ENCODE measurements at regions not wholly inside any gene's neighbourhood (a gene's known extent, or its start where the extent isn't known, plus 50 kb on each side); places are given as distances from the start of the nearest gene placed in this dataset.

DNA sequence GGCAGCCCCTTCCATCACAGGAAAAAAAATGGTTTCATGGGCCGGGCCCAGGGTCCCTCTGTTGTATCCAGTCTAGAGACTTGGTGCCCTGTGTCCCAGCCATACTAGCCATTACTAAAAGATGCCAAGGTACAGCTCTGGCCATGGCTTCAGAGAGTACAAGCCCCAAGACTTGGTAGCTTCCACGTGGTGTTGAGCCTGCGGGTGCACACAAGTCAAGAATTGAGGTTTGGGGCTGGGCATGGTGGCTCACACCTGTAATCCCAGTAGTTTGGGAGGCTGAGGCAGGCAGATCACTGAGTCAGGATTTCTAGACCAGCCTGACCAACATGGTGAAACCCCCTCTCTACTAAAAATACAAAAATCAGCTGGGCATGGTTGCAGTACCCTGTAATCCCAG is 214.3 kb downstream of the LIG4 start:
- H3K27me3 ChIP-seq = no peaks in the 10 kb centered on the region
- TF ChIP-seq POLR2A (IDR thresholded peaks at IDR 0.05; ENCODE audit: low read depth) (no peak), EP300 (IDR thresholded peaks at IDR 0.05) (no peak), POLR2AphosphoS5 (IDR thresholded peaks at IDR 0.05) (no peak)
- TF ChIP-seq, protein P1, sequence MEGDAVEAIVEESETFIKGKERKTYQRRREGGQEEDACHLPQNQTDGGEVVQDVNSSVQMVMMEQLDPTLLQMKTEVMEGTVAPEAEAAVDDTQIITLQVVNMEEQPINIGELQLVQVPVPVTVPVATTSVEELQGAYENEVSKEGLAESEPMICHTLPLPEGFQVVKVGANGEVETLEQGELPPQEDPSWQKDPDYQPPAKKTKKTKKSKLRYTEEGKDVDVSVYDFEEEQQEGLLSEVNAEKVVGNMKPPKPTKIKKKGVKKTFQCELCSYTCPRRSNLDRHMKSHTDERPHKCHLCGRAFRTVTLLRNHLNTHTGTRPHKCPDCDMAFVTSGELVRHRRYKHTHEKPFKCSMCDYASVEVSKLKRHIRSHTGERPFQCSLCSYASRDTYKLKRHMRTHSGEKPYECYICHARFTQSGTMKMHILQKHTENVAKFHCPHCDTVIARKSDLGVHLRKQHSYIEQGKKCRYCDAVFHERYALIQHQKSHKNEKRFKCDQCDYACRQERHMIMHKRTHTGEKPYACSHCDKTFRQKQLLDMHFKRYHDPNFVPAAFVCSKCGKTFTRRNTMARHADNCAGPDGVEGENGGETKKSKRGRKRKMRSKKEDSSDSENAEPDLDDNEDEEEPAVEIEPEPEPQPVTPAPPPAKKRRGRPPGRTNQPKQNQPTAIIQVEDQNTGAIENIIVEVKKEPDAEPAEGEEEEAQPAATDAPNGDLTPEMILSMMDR (IDR thresholded peaks at IDR 0.05) = no peak
- no peak overlapping the region for H3K27ac ChIP-seq (replicated peaks in 1 of 4)
- no peak for DNase-seq (ENCODE audit: extremely low spot score)
- H3K36me3 ChIP-seq = no peaks in the 10 kb centered on the region
- peaks cover 0 to 4% (median 0%) of the 10 kb centered on the region in 4 donors for H3K9me3 ChIP-seq
- no peaks in the 10 kb centered on the region for H3K4me1 ChIP-seq
- WGBS = 84% methylated on average over 3 of the region's 3 CpGs
- intact Hi-C loops (cut with DNase I) = no loop called here
- no peak overlapping the region for H3K4me3 ChIP-seq

- no peak for DNase-seq (ENCODE audit: extremely low spot score)
- intact Hi-C loops (cut with DNase I) = no loop called here
- Histone ChIP-seq H3K27ac (replicated peaks in 1 of 4) (no peak overlapping the region), H3K36me3 (no peaks in the 10 kb centered on the region), H3K9me3 (peaks cover 0 to 4% (median 0%) of the 10 kb centered on the region in 4 donors), H3K4me1 (no peaks in the 10 kb centered on the region), H3K4me3 (no peak overlapping the region), H3K27me3 (no peaks in the 10 kb centered on the region)
- WGBS = 89% methylated on average over 3 of the region's 3 CpGs
- TF ChIP-seq POLR2A (IDR thresholded peaks at IDR 0.05; ENCODE audit: low read depth) = no peak
- TF ChIP-seq, protein P1 (IDR thresholded peaks at IDR 0.05) = no peak
- no peak for TF ChIP-seq EP300 (IDR thresholded peaks at IDR 0.05)
- TF ChIP-seq POLR2AphosphoS5 (IDR thresholded peaks at IDR 0.05) = no peak
Observed at GRCh38 chr13:107999751-108000150, 215.6 kb downstream of the LIG4 start.

GRCh38 chr13:107994137-107994536 is 221.2 kb downstream of the LIG4 start:
- peaks cover 0 to 4% (median 0%) of the 10 kb centered on the region in 4 donors for H3K9me3 ChIP-seq
- H3K27ac ChIP-seq (replicated peaks in 1 of 4) = no peak overlapping the region
- no peak overlapping the region for H3K4me3 ChIP-seq
- no peak for DNase-seq (ENCODE audit: extremely low spot score)
- TF ChIP-seq POLR2A (IDR thresholded peaks at IDR 0.05; ENCODE audit: low read depth) = no peak
- no peak for TF ChIP-seq POLR2AphosphoS5 (IDR thresholded peaks at IDR 0.05)
- TF ChIP-seq EP300 (IDR thresholded peaks at IDR 0.05) = no peak
- TF ChIP-seq, protein P1 (IDR thresholded peaks at IDR 0.05) = no peak
- no peaks in the 10 kb centered on the region for H3K27me3 ChIP-seq
- intact Hi-C loops (cut with DNase I) = no loop called here
- H3K4me1 ChIP-seq = no peaks in the 10 kb centered on the region
- no peaks in the 10 kb centered on the region for H3K36me3 ChIP-seq

GRCh38 chr13:107993239-107993949 is 221.9 kb downstream of the LIG4 start:
- intact Hi-C loops (cut with DNase I) = no loop called here
- Histone ChIP-seq H3K4me1 (no peaks in the 10 kb centered on the region), H3K36me3 (no peaks in the 10 kb centered on the region), H3K9me3 (peaks cover 0 to 4% (median 0%) of the 10 kb centered on the region in 4 donors), H3K4me3 (no peak overlapping the region), H3K27ac (replicated peaks in 1 of 4) (no peak overlapping the region), H3K27me3 (no peaks in the 10 kb centered on the region)
- TF ChIP-seq POLR2AphosphoS5 (IDR thresholded peaks at IDR 0.05) (no peak), POLR2A (IDR thresholded peaks at IDR 0.05; ENCODE audit: low read depth) (no peak), EP300 (IDR thresholded peaks at IDR 0.05) (no peak)
- TF ChIP-seq, protein P1 (IDR thresholded peaks at IDR 0.05) = no peak
- DNase-seq (ENCODE audit: extremely low spot score) = no peak
- 61% methylated on average over 4 of the region's 4 CpGs for WGBS

DNA sequence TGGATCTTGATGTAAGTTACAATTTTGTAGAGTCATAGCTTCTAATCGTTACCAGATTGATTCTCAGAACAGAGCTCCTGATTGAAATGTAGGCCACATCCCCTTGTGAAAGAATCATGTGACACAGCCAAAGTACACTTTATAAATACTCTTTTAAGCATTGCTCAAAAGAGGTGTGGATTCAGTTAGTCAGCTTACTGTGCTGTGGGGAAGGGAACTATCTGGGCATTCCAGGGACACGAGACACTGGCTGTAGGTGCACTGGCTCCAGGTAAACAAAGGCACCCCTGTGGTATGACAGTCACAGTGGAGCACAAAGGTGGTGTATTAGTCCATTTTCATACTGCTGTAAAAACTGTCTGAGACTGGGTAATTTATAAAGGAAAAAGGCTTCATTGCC is 222.8 kb downstream of the LIG4 start:
- intact Hi-C loops (cut with DNase I) = no loop called here
- 52% methylated on average over 2 of the region's 2 CpGs for WGBS

More for the DNA sequence above, 222.8 kb downstream of the LIG4 start:
- TF ChIP-seq, protein P1 (IDR thresholded peaks at IDR 0.05) = no peak
- TF ChIP-seq EP300 (IDR thresholded peaks at IDR 0.05) (no peak), POLR2A (IDR thresholded peaks at IDR 0.05; ENCODE audit: low read depth) (no peak), POLR2AphosphoS5 (IDR thresholded peaks at IDR 0.05) (no peak)
- Histone ChIP-seq H3K9me3 (peaks cover 0 to 4% (median 0%) of the 10 kb centered on the region in 4 donors), H3K36me3 (no peaks in the 10 kb centered on the region), H3K4me3 (no peak overlapping the region), H3K27me3 (no peaks in the 10 kb centered on the region), H3K27ac (replicated peaks in 1 of 4) (no peak overlapping the region), H3K4me1 (no peaks in the 10 kb centered on the region)
- no peak for DNase-seq (ENCODE audit: extremely low spot score)
